HCT116 (cell line): ENCODE measurements at regions not wholly inside any gene's neighbourhood (a gene's known extent, or its start where the extent isn't known, plus 50 kb on each side); places are given as distances from the start of the nearest gene placed in this dataset.

Experiments
- ATAC-seq: fragments of 200-7000 bp; cut with Tn5 transposase; 2 replicates; pipeline ENCODE4 v1.9.1; 2020; ENCODE audit warnings: mild to moderate bottlenecking, moderate library complexity
- BruUV-seq: library from RNA; stranded (reverse); fragments of 400-500 nt; replicated peaks from 2 replicates; lab custom pipeline; 2021; lab: Mats Ljungman, UMichigan
- CTCF ChIA-PET: fragments of 300-600 bp; sonication (Branson Sonifier 250); formaldehyde crosslinking; loops from one replicate; lab custom pipeline; 2021; ENCODE audit warnings: antibody characterized with exemption; lab: Charles Lee
- POLR2A ChIA-PET: fragments of 300-600, 350-600 bp; sonication (Branson Sonifier 250); formaldehyde crosslinking; loops from one replicate; lab custom pipeline; 2021; ENCODE audit warnings: antibody characterized with exemption; lab: Charles Lee
- RAD21 ChIA-PET, 2 experiments: fragments of 300-600 bp; sonication (Branson Sonifier 250); formaldehyde crosslinking; loops; one replicate each; lab custom pipeline; 2023; ENCODE audit warnings: low total read pairs in 2 of 2; ENCODE audit not compliant: uncharacterized antibody in 2 of 2, unreplicated experiment in 2 of 2, low non-redundant PET in 1 of 2; lab: Charles Lee
- DNase-seq: peaks from one replicate; pipeline ENCODE4 v3.0.0-alpha.2; 2010; ENCODE audit warnings: low read depth, low spot score
- H2AFZ ChIP-seq: fragments of 200-600 bp; shearing (Covaris generic), sonication (generic); 2 replicates; pipeline ENCODE4 v1.6.1; 2017; ENCODE audit warnings: low read depth, mixed run types, mixed read lengths, antibody characterized with exemption, low read length; ENCODE audit not compliant: poor library complexity, severe bottlenecking
- H3K27ac ChIP-seq: 2 replicates; pipeline ENCODE4 v1.5.1; 2012; ENCODE audit warnings: low read depth, low read length
- H3K27me3 ChIP-seq: fragments of 200-600 bp; sonication (generic); 2 replicates; pipeline ENCODE4 v1.6.1; 2016; ENCODE audit warnings: mixed run types, low read length, mixed read lengths; ENCODE audit not compliant: insufficient read depth
- H3K36me3 ChIP-seq, 2 experiments: fragments of 200-500 bp in 1 of 2; fragments of 200-600 bp in 1 of 2; sonication (Bioruptor generic) in 1 of 2; sonication (generic) in 1 of 2; 2 replicates each; pipeline versions ENCODE4 v1.5.1 to v1.6.1; 2014 to 2016; ENCODE audit warnings: low read length in 2 of 2, inconsistent platforms in 1 of 2, mixed read lengths in 1 of 2, mixed run types in 1 of 2; ENCODE audit not compliant: insufficient read depth in 2 of 2, control insufficient read depth in 1 of 2
- H3K4me1 ChIP-seq, 2 experiments: fragments of 200-600 bp in 1 of 2; sonication (generic) in 1 of 2; 2 replicates each; pipeline versions ENCODE4 v1.5.1 to v1.6.1; 2012 to 2017; ENCODE audit warnings: low read length in 2 of 2, inconsistent platforms in 1 of 2, mild to moderate bottlenecking in 1 of 2, mixed read lengths in 1 of 2, mixed run types in 1 of 2, moderate library complexity in 1 of 2; ENCODE audit not compliant: insufficient read depth in 2 of 2, control insufficient read depth in 1 of 2
- H3K4me2 ChIP-seq: fragments of 200-600 bp; sonication (generic); 2 replicates; pipeline ENCODE4 v1.6.1; 2017; ENCODE audit warnings: mixed run types, low read length, mixed read lengths
- H3K4me3 ChIP-seq, 2 experiments: fragments of 200-600 bp in 1 of 2; sonication (generic) in 1 of 2; replicated peaks in 1 of 2; 2 replicates each; pipeline ENCODE4 v1.5.1; 2011 to 2016; ENCODE audit warnings: low read length in 2 of 2, control low read depth in 1 of 2, low read depth in 1 of 2, mild to moderate bottlenecking in 1 of 2, mixed read lengths in 1 of 2, mixed run types in 1 of 2
- H3K79me2 ChIP-seq: fragments of 200-600 bp; sonication (generic); 2 replicates; pipeline ENCODE4 v1.6.1; 2017; ENCODE audit warnings: mild to moderate bottlenecking, mixed run types, low read length, moderate library complexity, mixed read lengths; ENCODE audit not compliant: insufficient read depth
- H3K9ac ChIP-seq: fragments of 200-600 bp; sonication (generic); 2 replicates; pipeline ENCODE4 v1.6.1; 2016; ENCODE audit warnings: low read length, mixed read lengths
- H3K9me2 ChIP-seq: fragments of 200-600 bp; sonication (generic), shearing (Covaris generic); 2 replicates; pipeline ENCODE4 v1.6.1; 2017; ENCODE audit warnings: mixed run types, mild to moderate bottlenecking, moderate library complexity; ENCODE audit not compliant: insufficient read depth
- H3K9me3 ChIP-seq, 2 experiments: fragments of 200-500 bp in 1 of 2; fragments of 200-600 bp in 1 of 2; sonication (Bioruptor generic) in 1 of 2; sonication (generic) in 1 of 2; 2 replicates each; pipeline ENCODE4 v1.6.1; 2014 to 2017; ENCODE audit warnings: low read length in 2 of 2, mixed read lengths in 2 of 2, inconsistent platforms in 1 of 2, low read depth in 1 of 2, mild to moderate bottlenecking in 1 of 2, mixed run types in 1 of 2, moderate library complexity in 1 of 2; ENCODE audit not compliant: control insufficient read depth in 1 of 2, insufficient read depth in 1 of 2
- H4K20me1 ChIP-seq: fragments of 200-600 bp; sonication (generic), shearing (Covaris generic); 2 replicates; pipeline ENCODE4 v1.6.1; 2017; ENCODE audit warnings: mixed run types, mild to moderate bottlenecking, moderate library complexity; ENCODE audit not compliant: insufficient read depth
- ATF3 ChIP-seq: IDR thresholded peaks from 2 replicates; pipeline ENCODE4 v1.6.1; 2012
- EGR1 ChIP-seq: IDR thresholded peaks from 2 replicates; pipeline ENCODE4 v1.6.1; 2012; ENCODE audit warnings: low read depth
- ELF1 ChIP-seq: IDR thresholded peaks from 2 replicates; pipeline ENCODE4 v1.6.1; 2012; ENCODE audit warnings: low read depth, borderline replicate concordance
- FOSL1 ChIP-seq: IDR thresholded peaks from 2 replicates; pipeline ENCODE4 v1.6.1; 2012; ENCODE audit warnings: low read depth
- POLR2A ChIP-seq: IDR thresholded peaks from 2 replicates; pipeline ENCODE4 v1.7.0; 2011; ENCODE audit warnings: borderline replicate concordance; ENCODE audit not compliant: insufficient read depth, insufficient read length; ENCODE audit errors: extremely low read depth
- POLR2AphosphoS5 ChIP-seq: IDR thresholded peaks from 2 replicates; pipeline ENCODE4 v1.6.1; 2011; ENCODE audit warnings: mild to moderate bottlenecking, low read depth, low read length, moderate library complexity
- SRF ChIP-seq: IDR thresholded peaks from 2 replicates; pipeline ENCODE4 v1.6.1; 2012; ENCODE audit warnings: low read depth
- intact Hi-C: fragments of 100-400 bp; cut with micrococcal nuclease; formaldehyde crosslinking; loops from 2 replicates; pipeline ENCODE4 v1.10.0; 2022
- TF ChIP-seq, protein P1 (sequence below): IDR thresholded peaks from 2 replicates; pipeline ENCODE4 v1.6.1; 2012; ENCODE audit warnings: low read depth

GRCh38 chr6:81988446-81988845, 236.0 kb upstream of the TENT5A start:
- no peak overlapping the region for H3K4me3 ChIP-seq
- H3K4me2 ChIP-seq = no peak overlapping the region
- no peak for ATAC-seq
- H3K79me2 ChIP-seq = no peaks in the 10 kb centered on the region
- H2AFZ ChIP-seq = no peak overlapping the region
- TF ChIP-seq, protein P1, sequence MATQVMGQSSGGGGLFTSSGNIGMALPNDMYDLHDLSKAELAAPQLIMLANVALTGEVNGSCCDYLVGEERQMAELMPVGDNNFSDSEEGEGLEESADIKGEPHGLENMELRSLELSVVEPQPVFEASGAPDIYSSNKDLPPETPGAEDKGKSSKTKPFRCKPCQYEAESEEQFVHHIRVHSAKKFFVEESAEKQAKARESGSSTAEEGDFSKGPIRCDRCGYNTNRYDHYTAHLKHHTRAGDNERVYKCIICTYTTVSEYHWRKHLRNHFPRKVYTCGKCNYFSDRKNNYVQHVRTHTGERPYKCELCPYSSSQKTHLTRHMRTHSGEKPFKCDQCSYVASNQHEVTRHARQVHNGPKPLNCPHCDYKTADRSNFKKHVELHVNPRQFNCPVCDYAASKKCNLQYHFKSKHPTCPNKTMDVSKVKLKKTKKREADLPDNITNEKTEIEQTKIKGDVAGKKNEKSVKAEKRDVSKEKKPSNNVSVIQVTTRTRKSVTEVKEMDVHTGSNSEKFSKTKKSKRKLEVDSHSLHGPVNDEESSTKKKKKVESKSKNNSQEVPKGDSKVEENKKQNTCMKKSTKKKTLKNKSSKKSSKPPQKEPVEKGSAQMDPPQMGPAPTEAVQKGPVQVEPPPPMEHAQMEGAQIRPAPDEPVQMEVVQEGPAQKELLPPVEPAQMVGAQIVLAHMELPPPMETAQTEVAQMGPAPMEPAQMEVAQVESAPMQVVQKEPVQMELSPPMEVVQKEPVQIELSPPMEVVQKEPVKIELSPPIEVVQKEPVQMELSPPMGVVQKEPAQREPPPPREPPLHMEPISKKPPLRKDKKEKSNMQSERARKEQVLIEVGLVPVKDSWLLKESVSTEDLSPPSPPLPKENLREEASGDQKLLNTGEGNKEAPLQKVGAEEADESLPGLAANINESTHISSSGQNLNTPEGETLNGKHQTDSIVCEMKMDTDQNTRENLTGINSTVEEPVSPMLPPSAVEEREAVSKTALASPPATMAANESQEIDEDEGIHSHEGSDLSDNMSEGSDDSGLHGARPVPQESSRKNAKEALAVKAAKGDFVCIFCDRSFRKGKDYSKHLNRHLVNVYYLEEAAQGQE = no peak
- TF ChIP-seq POLR2AphosphoS5 (no peak), ATF3 (no peak), FOSL1 (no peak), POLR2A (no peak), ELF1 (no peak), EGR1 (no peak), SRF (no peak)
- TF ChIP-seq, all 23 proteins: peak for 0
- no TSS peak for BruUV-seq
- Histone ChIP-seq H3K27me3 (no peaks in the 10 kb centered on the region), H3K36me3 (no peaks in the 10 kb centered on the region), H3K4me1 (no peaks in the 10 kb centered on the region), H4K20me1 (no peaks in the 10 kb centered on the region), H3K9me3 (no peaks in the 10 kb centered on the region), H3K27ac (no peak overlapping the region), H3K9ac (no peak overlapping the region), H3K9me2 (0 out of 2 replicates have a peak, but pooled peaks cover 2% of the 10 kb centered on the region)
- ChIA-PET RAD21 (no interaction called here), POLR2A (no interaction called here), CTCF (no interaction called here)
- DNase-seq = no peak
- intact Hi-C loops = loop anchor here (10.0 kb wide), 3 partner anchors 744 to 1774 kb away; no protein-coding TSS in a partner anchor
